Ovary (tissue), 7 donors: ENCODE measurements at regions not wholly inside any gene's neighbourhood (a gene's known extent, or its start where the extent isn't known, plus 50 kb on each side); places are given as distances from the start of the nearest gene placed in this dataset.

Source experiments
- DNase-seq, 5 donors: peaks; one replicate each; pipeline ENCODE4 v3.0.0-alpha.2; 2019 to 2020
- H3K27ac ChIP-seq, 2 donors: fragments of 200-600 bp; one replicate each; pipeline versions ENCODE4 v1.5.1 to v1.8.0; 2019 to 2022
- H3K27me3 ChIP-seq: fragments of 200-600 bp; one replicate; pipeline ENCODE4 v1.8.0; 2022
- H3K36me3 ChIP-seq: fragments of 200-600 bp; sonication (generic); one replicate; pipeline ENCODE4 v1.5.1; 2019
- H3K4me1 ChIP-seq: one replicate; pipeline ENCODE4 v1.8.1; 2013; ENCODE audit warnings: mild to moderate bottlenecking, moderate library complexity; ENCODE audit not compliant: insufficient read depth
- H3K4me3 ChIP-seq: fragments of 200-600 bp; sonication (generic); one replicate; pipeline ENCODE4 v1.5.1; 2017
- H3K9me3 ChIP-seq, 2 donors: fragments of 200-600 bp in 1 of 2; sonication (generic) in 1 of 2; one replicate each; pipeline versions ENCODE4 v1.5.1 to v1.8.1; 2013 to 2019; ENCODE audit warnings: mild to moderate bottlenecking in 1 of 2, moderate library complexity in 1 of 2
- CTCF ChIP-seq, 3 donors: fragments of 450-650 bp in 2 of 3; fragments of 200-600 bp in 1 of 3; IDR thresholded peaks; one replicate each; pipeline versions ENCODE4 v1.5.1 to v1.8.0; 2016 to 2022; ENCODE audit warnings: antibody characterized with exemption in 3 of 3, mild to moderate bottlenecking in 1 of 3
- EP300 ChIP-seq: sonication (generic); formaldehyde crosslinking; IDR thresholded peaks from one replicate; pipeline ENCODE4 v1.6.1; 2017; ENCODE audit warnings: antibody characterized with exemption
- POLR2A ChIP-seq: fragments of 450-650 bp; IDR thresholded peaks from one replicate; pipeline ENCODE4 v1.6.1; 2017; ENCODE audit warnings: antibody characterized with exemption, mild to moderate bottlenecking, moderate library complexity
- WGBS, 3 donors: extraction: QIAGEN DNeasy Blood & Tissue Kit in 1 of 3; methylation state at CpG; one replicate each; pipeline versions ENCODE4 v1.1.5 to v1.1.7; 2013 to 2017; 5-methylcytosine and 5-hydroxymethylcytosine counted together
- intact Hi-C, 4 donors: fragments of 100-400 bp; cut with DNase I; formaldehyde crosslinking; loops; one replicate each; pipeline versions ENCODE4 v1.11.0 to v1.15.1; 2022 to 2023
- donor health status: DM: no; HTN: no; CAD: no; lungs with moderate emphysema.
- donor health status: DM: no; HTN: no; CAD: no.
- donor health status: Bipolar disorder and iron deficiency.
- donor health status: DM: no; HTN: no; CAD: no.
- donor health status: DM: yes; HTN: yes; CAD: no.

GRCh38 chr6:21733311-21733710, 139.8 kb downstream of the SOX4 start:
- peaks cover 4% of the 10 kb centered on the region for H3K4me1 ChIP-seq
- TF ChIP-seq POLR2A (no peak), EP300 (no peak)
- intact Hi-C loops = no loop called here
- no peak overlapping the region for H3K4me3 ChIP-seq
- no peaks in the 10 kb centered on the region for H3K36me3 ChIP-seq
- DNase-seq = no peak
- no peak overlapping the region for H3K27ac ChIP-seq
- no peaks in the 10 kb centered on the region for H3K9me3 ChIP-seq
- WGBS, 3 donors = 20 to 28% (median 22%) methylated on average over 1 of the region's 1 CpG
- no peaks in the 10 kb centered on the region for H3K27me3 ChIP-seq

DNA sequence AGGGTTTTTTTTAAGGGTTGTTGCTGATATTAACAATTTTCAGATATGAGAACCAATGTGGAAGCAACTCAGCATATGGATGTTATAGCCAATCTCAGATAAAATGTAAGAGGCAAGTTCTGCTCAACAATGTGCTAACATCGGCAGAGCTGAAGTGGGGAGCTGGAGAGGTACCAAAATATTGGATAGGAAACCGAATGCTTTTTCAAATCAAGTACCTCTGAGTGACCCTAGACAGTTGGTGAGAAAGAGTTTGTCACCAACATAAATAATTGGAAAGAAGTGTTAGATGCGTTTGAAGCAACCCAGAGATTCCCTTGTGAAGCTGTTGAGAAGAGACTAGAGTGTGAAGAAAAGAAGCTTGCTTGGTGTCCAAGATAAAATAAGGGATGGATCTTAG, 140.7 kb downstream of the SOX4 start:
- Histone ChIP-seq H3K9me3 (no peaks in the 10 kb centered on the region), H3K4me3 (no peak overlapping the region), H3K36me3 (no peaks in the 10 kb centered on the region), H3K4me1 (peaks cover 4% of the 10 kb centered on the region), H3K27me3 (no peaks in the 10 kb centered on the region), H3K27ac (no peak overlapping the region)
- TF ChIP-seq CTCF (IDR thresholded peaks at IDR 0.05) (no peak), EP300 (no peak), POLR2A (no peak)
- WGBS, 3 donors = 70 to 79% (median 74%) methylated on average over 3 of the region's 3 CpGs
- intact Hi-C loops = no loop called here
- DNase-seq = no peak

DNA sequence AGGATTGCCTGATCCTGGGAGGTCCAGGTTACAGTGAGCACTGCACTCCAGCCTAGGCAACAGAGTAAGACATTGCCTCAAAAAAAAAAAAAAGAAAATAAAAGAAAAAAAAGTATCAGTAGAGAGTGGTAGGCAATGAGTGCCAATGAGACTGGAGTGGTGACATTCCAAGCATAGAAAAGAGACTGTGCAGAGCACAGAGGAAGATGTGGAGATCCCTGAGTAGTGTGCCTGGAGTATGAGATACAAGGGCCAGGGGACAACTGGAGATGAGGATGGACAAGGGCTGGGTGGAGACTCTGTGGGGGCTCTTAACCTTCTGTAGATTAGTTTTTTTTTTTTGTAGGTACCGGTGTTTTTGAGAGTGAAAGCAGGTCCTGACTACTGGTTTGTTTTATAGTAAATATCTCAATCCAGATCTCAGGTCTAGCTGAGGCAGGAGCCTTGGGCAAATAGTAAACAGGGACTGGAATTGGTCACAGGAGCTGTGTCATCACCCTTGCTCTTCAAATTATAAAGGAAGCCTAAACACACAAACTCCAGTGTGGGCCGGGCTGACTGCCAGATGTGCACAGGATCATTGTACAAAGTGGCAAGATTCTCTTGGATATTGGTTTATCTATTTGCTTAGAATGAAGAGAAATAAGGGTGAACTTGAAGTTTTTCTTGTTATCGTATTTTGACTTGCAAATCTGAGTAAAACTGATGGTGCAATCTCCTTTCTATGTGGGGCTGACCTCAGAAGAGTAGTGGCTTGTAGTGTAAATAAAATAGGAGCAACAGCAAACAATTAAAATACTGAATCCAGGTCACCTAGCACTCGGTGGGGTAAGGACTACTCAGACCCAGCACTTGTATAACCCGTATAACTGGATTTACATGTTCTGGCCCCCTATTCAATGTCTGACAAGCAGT, 144.9 kb downstream of the SOX4 start:
- Histone ChIP-seq H3K9me3 (no peaks in the 10 kb centered on the region), H3K4me3 (no peak overlapping the region), H3K36me3 (no peaks in the 10 kb centered on the region), H3K4me1 (peaks cover under 1% of the 10 kb centered on the region), H3K27me3 (no peaks in the 10 kb centered on the region), H3K27ac (no peak overlapping the region)
- 86 to 94% (median 90%) methylated on average over 5 of the region's 5 CpGs for WGBS, 3 donors
- TF ChIP-seq CTCF (IDR thresholded peaks at IDR 0.05) (no peak), EP300 (no peak), POLR2A (no peak)
- intact Hi-C loops = no loop called here
- no peak for DNase-seq

GRCh38 chr6:21739241-21739640, 145.7 kb downstream of the SOX4 start:
- Histone ChIP-seq H3K27ac (no peak overlapping the region), H3K4me1 (no peaks in the 10 kb centered on the region), H3K36me3 (no peaks in the 10 kb centered on the region), H3K27me3 (no peaks in the 10 kb centered on the region), H3K4me3 (no peak overlapping the region), H3K9me3 (no peaks in the 10 kb centered on the region)
- no peak for TF ChIP-seq EP300
- no peak for TF ChIP-seq CTCF (IDR thresholded peaks at IDR 0.05)
- TF ChIP-seq POLR2A = no peak
- WGBS, 3 donors = 84 to 87% (median 86%) methylated on average over 2 of the region's 2 CpGs
- intact Hi-C loops = no loop called here
- no peak for DNase-seq

- H3K27ac ChIP-seq = no peak overlapping the region
- no peaks in the 10 kb centered on the region for H3K4me1 ChIP-seq
- WGBS, 3 donors = 74 to 85% (median 79%) methylated on average over 5 of the region's 5 CpGs
- H3K27me3 ChIP-seq = no peaks in the 10 kb centered on the region
- H3K9me3 ChIP-seq = no peaks in the 10 kb centered on the region
- DNase-seq = no peak
- intact Hi-C loops = no loop called here
- no peaks in the 10 kb centered on the region for H3K36me3 ChIP-seq
- no peak overlapping the region for H3K4me3 ChIP-seq
- no peak for TF ChIP-seq CTCF (IDR thresholded peaks at IDR 0.05)
- TF ChIP-seq EP300 = no peak
- TF ChIP-seq POLR2A = no peak
Observed at GRCh38 chr6:21739838-21740237, 146.3 kb downstream of the SOX4 start.
